Smooth muscle cell of the brain vasculature (primary cell): ENCODE measurements at regions not wholly inside any gene's neighbourhood (a gene's known extent, or its start where the extent isn't known, plus 50 kb on each side); places are given as distances from the start of the nearest gene placed in this dataset.
A peak's percentile ranks its signal among the peaks of the same experiment; 100 is the strongest.
"Not testable (repeated sequence)": the region's sequence is repeated elsewhere in the genome, so short reads cannot be mapped to it uniquely, and the experiment has no call there.

Experiments used
- DNase-seq: peaks from one replicate; pipeline ENCODE4 v3.0.0-alpha.2; 2012; ENCODE audit warnings: low read depth, low spot score

GRCh38 chr4:189162073-189162789 is 778.4 kb upstream of the FRG1 start:
- DNase-seq, result no peak

- DNase-seq, result no peak
Measured at GRCh38 chr4:189162888-189163287, 777.8 kb upstream of the FRG1 start.

- no peak for DNase-seq
Measured at GRCh38 chr4:189176002-189176401, 764.7 kb upstream of the FRG1 start.

- no peak for DNase-seq
Measured at GRCh38 chr4:189177130-189177529, 763.5 kb upstream of the FRG1 start.

- no peak for DNase-seq
Measured at GRCh38 chr4:189178125-189178746, 762.4 kb upstream of the FRG1 start.

- DNase-seq, result no peak
Measured at GRCh38 chr4:189185810-189186432, 754.8 kb upstream of the FRG1 start.

GRCh38 chr4:189187531-189188052 is 753.1 kb upstream of the FRG1 start:
- no peak for DNase-seq

- DNase-seq, result no peak
Measured at GRCh38 chr4:189198624-189199023, 742.0 kb upstream of the FRG1 start.

- no peak for DNase-seq
Measured at GRCh38 chr4:189200353-189200752, 740.3 kb upstream of the FRG1 start.

- DNase-seq, result peak; percentile 60
Measured at GRCh38 chr4:189202182-189202868, 738.3 kb upstream of the FRG1 start.

GRCh38 chr4:189202869-189203271 is 737.8 kb upstream of the FRG1 start:
- no peak for DNase-seq

GRCh38 chr4:189204616-189205015 is 736.1 kb upstream of the FRG1 start:
- no peak for DNase-seq

- DNase-seq, result no peak
Measured at GRCh38 chr4:189206953-189207352, 733.7 kb upstream of the FRG1 start.

GRCh38 chr4:189207872-189208271 is 732.8 kb upstream of the FRG1 start:
- DNase-seq, result no peak

- DNase-seq, result no peak
Measured at GRCh38 chr4:189215574-189215973, 725.1 kb upstream of the FRG1 start.

GRCh38 chr4:189221691-189222090 is 719.0 kb upstream of the FRG1 start:
- DNase-seq, result no peak

GRCh38 chr4:189228726-189229125 is 711.9 kb upstream of the FRG1 start:
- no peak for DNase-seq

- DNase-seq, result no peak
Measured at GRCh38 chr4:189232274-189232673, 708.4 kb upstream of the FRG1 start.

GRCh38 chr4:189233754-189234153 is 706.9 kb upstream of the FRG1 start:
- DNase-seq, result not testable (repeated sequence)

GRCh38 chr4:189234948-189235347 is 705.7 kb upstream of the FRG1 start:
- DNase-seq, result not testable (repeated sequence)

GRCh38 chr4:189235599-189235998 is 705.1 kb upstream of the FRG1 start:
- DNase-seq, result no peak

GRCh38 chr4:189236321-189236720 is 704.4 kb upstream of the FRG1 start:
- not testable (repeated sequence) for DNase-seq
